Fibroblast of lung (primary cell): ENCODE measurements at regions not wholly inside any gene's neighbourhood (a gene's known extent, or its start where the extent isn't known, plus 50 kb on each side); places are given as distances from the start of the nearest gene placed in this dataset.

ENCODE experiments used
- CTCF ChIP-seq, 2 donors: IDR thresholded peaks in 1 of 2; conservative IDR thresholded peaks in 1 of 2; 1 replicate in 1 of 2; 2 replicates in 1 of 2; pipeline ENCODE4 v1.5.1; 2011 to 2012; ENCODE audit warnings: low read length in 2 of 2, control low read depth in 1 of 2, inconsistent platforms in 1 of 2, low read depth in 1 of 2, mild to moderate bottlenecking in 1 of 2
- EZH2 ChIP-seq: IDR thresholded peaks from 2 replicates; pipeline ENCODE4 v1.5.1; 2012; ENCODE audit warnings: low read length, control low read depth, mild to moderate bottlenecking; ENCODE audit errors: missing control alignments

- TF ChIP-seq CTCF (conservative IDR thresholded peaks at IDR 0.05 in 1 of 2, IDR thresholded peaks at IDR 0.05 in 1 of 2; ENCODE audit: low read depth in 1 of 2, low read length in 2 of 2) (no peak), EZH2 (no peak)
These were observed 625.7 kb upstream of the CFAP20DC start for GRCh38 chr3:59675495-59675894.
